ENCODE measurements at regions not wholly inside any gene's neighbourhood (a gene's known extent, or its start where the extent isn't known, plus 50 kb on each side); places are given as distances from the start of the nearest gene placed in this dataset.
"Not testable (repeated sequence)": the region's sequence is repeated elsewhere in the genome, so short reads cannot be mapped to it uniquely, and the experiment has no call there.

DNA sequence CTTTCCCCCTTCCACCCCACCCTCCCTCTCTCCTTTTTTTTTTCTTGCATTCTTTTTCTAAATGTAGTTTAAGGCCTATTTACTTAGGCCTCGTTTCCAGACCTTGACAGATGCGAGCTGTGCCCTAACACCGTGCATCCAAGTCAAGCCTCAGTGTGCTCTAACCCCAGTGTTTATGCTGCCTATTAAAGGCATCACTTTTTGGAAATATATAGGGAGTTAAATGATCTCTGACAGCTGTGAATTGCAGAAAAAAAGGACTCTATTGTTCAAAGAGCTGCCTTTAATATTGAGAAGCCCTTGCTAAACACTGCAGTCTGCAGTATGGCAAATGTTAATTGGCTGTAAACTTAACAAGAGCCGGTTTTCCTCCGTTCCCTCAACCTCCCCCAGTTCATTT is 270.4 kb upstream of the TUT7 start:
- no peak overlapping the region for H3K27ac ChIP-seq (ENCODE audit: low read length)

DNA sequence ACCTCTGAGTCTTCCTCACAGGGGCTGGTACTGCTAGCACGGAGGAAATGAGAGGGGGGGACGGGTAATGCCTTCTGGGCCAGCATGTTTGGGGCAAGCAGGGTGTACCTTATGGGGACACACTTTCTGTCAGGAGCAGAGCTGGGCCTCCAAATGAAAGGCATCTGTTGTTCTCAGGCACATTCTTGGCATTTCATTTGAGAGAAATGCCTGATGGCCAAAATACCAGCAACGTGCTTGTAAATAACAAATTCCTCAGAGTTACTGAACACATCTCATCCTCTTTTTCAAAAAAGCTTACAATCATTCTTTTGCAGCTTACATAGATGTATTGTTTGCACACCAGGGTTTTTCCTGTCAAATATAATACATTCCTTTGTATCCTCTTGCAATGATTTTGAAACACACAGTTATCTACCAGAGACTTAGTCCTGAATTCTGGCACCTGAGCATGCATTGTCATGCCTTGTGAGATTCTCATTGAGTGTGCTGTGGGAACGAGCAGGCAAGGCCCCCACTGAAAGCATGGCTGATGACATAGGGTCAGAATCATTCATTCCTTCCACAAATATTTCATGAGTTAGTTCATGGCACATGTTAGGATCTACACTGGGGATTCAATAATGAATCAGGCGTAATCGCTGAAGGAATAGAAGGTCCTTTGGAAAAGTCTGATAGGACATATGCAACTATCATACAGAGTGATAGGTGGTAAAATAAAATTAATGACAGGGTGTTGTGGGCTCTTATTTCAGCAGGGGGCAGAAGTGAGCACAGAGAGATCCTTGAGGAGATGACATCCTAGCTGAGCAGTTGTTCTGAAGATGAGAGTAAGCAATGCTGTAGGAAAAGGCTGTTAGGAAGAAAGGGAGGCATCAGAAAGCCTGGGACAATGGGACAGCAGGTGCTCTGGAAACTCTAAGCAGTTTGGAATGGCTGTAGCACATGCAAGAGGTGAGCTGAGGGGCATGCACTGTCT is 260.9 kb upstream of the TUT7 start:
- Histone ChIP-seq H3K9ac (ENCODE audit: low read length) (no peak overlapping the region), H3K79me2 (ENCODE audit: low read length) (no peaks in the 10 kb centered on the region), H3K4me1 (ENCODE audit: low read length) (no peaks in the 10 kb centered on the region), H3K4me3 (ENCODE audit: low read length) (no peak overlapping the region), H2AFZ (ENCODE audit: low read depth, low read length) (no peak overlapping the region), H3K27me3 (ENCODE audit: low read depth, low read length) (0 out of 2 replicates have a peak, but pooled peaks cover 4% of the 10 kb centered on the region), H3K36me3 (replicated peaks; ENCODE audit: low read depth, low read length) (no peaks in the 10 kb centered on the region), H3K27ac (ENCODE audit: low read length) (no peak overlapping the region), H3K9me3 (ENCODE audit: insufficient read depth, low read length) (no peaks in the 10 kb centered on the region), H3K4me2 (ENCODE audit: low read length) (no peak overlapping the region), H4K20me1 (ENCODE audit: insufficient read depth, low read length) (0 out of 2 replicates have a peak, but pooled peaks cover 3% of the 10 kb centered on the region)
- TF ChIP-seq CTCF (IDR thresholded peaks at IDR 0.05; ENCODE audit: low read depth, low read length) (peak; percentile 48), EZH2phosphoT487 (IDR thresholded peaks at IDR 0.05; ENCODE audit: low read depth) (no peak)

More for the DNA sequence above, 270.4 kb upstream of the TUT7 start:
- Histone ChIP-seq H3K36me3 (replicated peaks; ENCODE audit: low read depth, low read length) (no peaks in the 10 kb centered on the region), H3K9me3 (ENCODE audit: insufficient read depth, low read length) (no peaks in the 10 kb centered on the region), H3K79me2 (ENCODE audit: low read length) (no peaks in the 10 kb centered on the region), H2AFZ (ENCODE audit: low read depth, low read length) (no peak overlapping the region), H3K4me2 (ENCODE audit: low read length) (no peak overlapping the region), H4K20me1 (ENCODE audit: insufficient read depth, low read length) (no peaks in the 10 kb centered on the region), H3K4me3 (ENCODE audit: low read length) (no peak overlapping the region), H3K4me1 (ENCODE audit: low read length) (no peaks in the 10 kb centered on the region), H3K9ac (ENCODE audit: low read length) (no peak overlapping the region), H3K27me3 (ENCODE audit: low read depth, low read length) (no peaks in the 10 kb centered on the region; the same call in 1 of the 2 replicates)
- TF ChIP-seq EZH2phosphoT487 (IDR thresholded peaks at IDR 0.05; ENCODE audit: low read depth) = no peak
- TF ChIP-seq CTCF (IDR thresholded peaks at IDR 0.05; ENCODE audit: low read depth, low read length) = no peak

GRCh38 chr9:86613943-86614342 is 259.7 kb upstream of the TUT7 start:
- no peak overlapping the region for H3K27ac ChIP-seq (ENCODE audit: low read length)
- H2AFZ ChIP-seq (ENCODE audit: low read depth, low read length) = no peak overlapping the region
- H3K4me2 ChIP-seq (ENCODE audit: low read length) = no peak overlapping the region
- H3K36me3 ChIP-seq (replicated peaks; ENCODE audit: low read depth, low read length) = no peaks in the 10 kb centered on the region
- no peak overlapping the region for H3K9ac ChIP-seq (ENCODE audit: low read length)
- no peak overlapping the region for H3K4me3 ChIP-seq (ENCODE audit: low read length)
- H3K9me3 ChIP-seq (ENCODE audit: insufficient read depth, low read length) = no peaks in the 10 kb centered on the region
- H3K79me2 ChIP-seq (ENCODE audit: low read length) = no peaks in the 10 kb centered on the region
- H3K27me3 ChIP-seq (ENCODE audit: low read depth, low read length) = 0 out of 2 replicates have a peak, but pooled peaks cover 4% of the 10 kb centered on the region
- no peak for TF ChIP-seq EZH2phosphoT487 (IDR thresholded peaks at IDR 0.05; ENCODE audit: low read depth)
- no peak for TF ChIP-seq CTCF (IDR thresholded peaks at IDR 0.05; ENCODE audit: low read depth, low read length)
- 0 out of 2 replicates have a peak, but pooled peaks cover 3% of the 10 kb centered on the region for H4K20me1 ChIP-seq (ENCODE audit: insufficient read depth, low read length)
- H3K4me1 ChIP-seq (ENCODE audit: low read length) = no peaks in the 10 kb centered on the region

- H3K9ac ChIP-seq (ENCODE audit: low read length); H3K27me3 ChIP-seq (ENCODE audit: low read depth, low read length); H2AFZ ChIP-seq (ENCODE audit: low read depth, low read length); H3K36me3 ChIP-seq (replicated peaks; ENCODE audit: low read depth, low read length); H4K20me1 ChIP-seq (ENCODE audit: insufficient read depth, low read length); H3K9me3 ChIP-seq (ENCODE audit: insufficient read depth, low read length); H3K27ac ChIP-seq (ENCODE audit: low read length); H3K4me3 ChIP-seq (ENCODE audit: low read length); H3K79me2 ChIP-seq (ENCODE audit: low read length); H3K4me2 ChIP-seq (ENCODE audit: low read length); H3K4me1 ChIP-seq (ENCODE audit: low read length): not testable (repeated sequence)
These were observed 257.3 kb upstream of the TUT7 start for GRCh38 chr9:86611534-86611933.
